HCT116 (cell line): ENCODE measurements at regions not wholly inside any gene's neighbourhood (a gene's known extent, or its start where the extent isn't known, plus 50 kb on each side); places are given as distances from the start of the nearest gene placed in this dataset.

ENCODE experiments used
- ATAC-seq: fragments of 200-7000 bp; cut with Tn5 transposase; 2 replicates; pipeline ENCODE4 v1.9.1; 2020; ENCODE audit warnings: mild to moderate bottlenecking, moderate library complexity
- BruUV-seq: library from RNA; stranded (reverse); fragments of 400-500 nt; replicated peaks from 2 replicates; lab custom pipeline; 2021; lab: Mats Ljungman, UMichigan
- CTCF ChIA-PET: fragments of 300-600 bp; sonication (Branson Sonifier 250); formaldehyde crosslinking; loops from one replicate; lab custom pipeline; 2021; ENCODE audit warnings: antibody characterized with exemption; lab: Charles Lee
- POLR2A ChIA-PET: fragments of 300-600, 350-600 bp; sonication (Branson Sonifier 250); formaldehyde crosslinking; loops from one replicate; lab custom pipeline; 2021; ENCODE audit warnings: antibody characterized with exemption; lab: Charles Lee
- RAD21 ChIA-PET, 2 experiments: fragments of 300-600 bp; sonication (Branson Sonifier 250); formaldehyde crosslinking; loops; one replicate each; lab custom pipeline; 2023; ENCODE audit warnings: low total read pairs in 2 of 2; ENCODE audit not compliant: uncharacterized antibody in 2 of 2, unreplicated experiment in 2 of 2, low non-redundant PET in 1 of 2; lab: Charles Lee
- DNase-seq: peaks from one replicate; pipeline ENCODE4 v3.0.0-alpha.2; 2010; ENCODE audit warnings: low read depth, low spot score
- H2AFZ ChIP-seq: fragments of 200-600 bp; shearing (Covaris generic), sonication (generic); 2 replicates; pipeline ENCODE4 v1.6.1; 2017; ENCODE audit warnings: low read depth, mixed run types, mixed read lengths, antibody characterized with exemption, low read length; ENCODE audit not compliant: poor library complexity, severe bottlenecking
- H3K27ac ChIP-seq: 2 replicates; pipeline ENCODE4 v1.5.1; 2012; ENCODE audit warnings: low read depth, low read length
- H3K27me3 ChIP-seq: fragments of 200-600 bp; sonication (generic); 2 replicates; pipeline ENCODE4 v1.6.1; 2016; ENCODE audit warnings: mixed run types, low read length, mixed read lengths; ENCODE audit not compliant: insufficient read depth
- H3K36me3 ChIP-seq, 2 experiments: fragments of 200-500 bp in 1 of 2; fragments of 200-600 bp in 1 of 2; sonication (Bioruptor generic) in 1 of 2; sonication (generic) in 1 of 2; 2 replicates each; pipeline versions ENCODE4 v1.5.1 to v1.6.1; 2014 to 2016; ENCODE audit warnings: low read length in 2 of 2, inconsistent platforms in 1 of 2, mixed read lengths in 1 of 2, mixed run types in 1 of 2; ENCODE audit not compliant: insufficient read depth in 2 of 2, control insufficient read depth in 1 of 2
- H3K4me1 ChIP-seq, 2 experiments: fragments of 200-600 bp in 1 of 2; sonication (generic) in 1 of 2; 2 replicates each; pipeline versions ENCODE4 v1.5.1 to v1.6.1; 2012 to 2017; ENCODE audit warnings: low read length in 2 of 2, inconsistent platforms in 1 of 2, mild to moderate bottlenecking in 1 of 2, mixed read lengths in 1 of 2, mixed run types in 1 of 2, moderate library complexity in 1 of 2; ENCODE audit not compliant: insufficient read depth in 2 of 2, control insufficient read depth in 1 of 2
- H3K4me2 ChIP-seq: fragments of 200-600 bp; sonication (generic); 2 replicates; pipeline ENCODE4 v1.6.1; 2017; ENCODE audit warnings: mixed run types, low read length, mixed read lengths
- H3K4me3 ChIP-seq, 2 experiments: fragments of 200-600 bp in 1 of 2; sonication (generic) in 1 of 2; replicated peaks in 1 of 2; 2 replicates each; pipeline ENCODE4 v1.5.1; 2011 to 2016; ENCODE audit warnings: low read length in 2 of 2, control low read depth in 1 of 2, low read depth in 1 of 2, mild to moderate bottlenecking in 1 of 2, mixed read lengths in 1 of 2, mixed run types in 1 of 2
- H3K79me2 ChIP-seq: fragments of 200-600 bp; sonication (generic); 2 replicates; pipeline ENCODE4 v1.6.1; 2017; ENCODE audit warnings: mild to moderate bottlenecking, mixed run types, low read length, moderate library complexity, mixed read lengths; ENCODE audit not compliant: insufficient read depth
- H3K9ac ChIP-seq: fragments of 200-600 bp; sonication (generic); 2 replicates; pipeline ENCODE4 v1.6.1; 2016; ENCODE audit warnings: low read length, mixed read lengths
- H3K9me2 ChIP-seq: fragments of 200-600 bp; sonication (generic), shearing (Covaris generic); 2 replicates; pipeline ENCODE4 v1.6.1; 2017; ENCODE audit warnings: mixed run types, mild to moderate bottlenecking, moderate library complexity; ENCODE audit not compliant: insufficient read depth
- H3K9me3 ChIP-seq, 2 experiments: fragments of 200-500 bp in 1 of 2; fragments of 200-600 bp in 1 of 2; sonication (Bioruptor generic) in 1 of 2; sonication (generic) in 1 of 2; 2 replicates each; pipeline ENCODE4 v1.6.1; 2014 to 2017; ENCODE audit warnings: low read length in 2 of 2, mixed read lengths in 2 of 2, inconsistent platforms in 1 of 2, low read depth in 1 of 2, mild to moderate bottlenecking in 1 of 2, mixed run types in 1 of 2, moderate library complexity in 1 of 2; ENCODE audit not compliant: control insufficient read depth in 1 of 2, insufficient read depth in 1 of 2
- H4K20me1 ChIP-seq: fragments of 200-600 bp; sonication (generic), shearing (Covaris generic); 2 replicates; pipeline ENCODE4 v1.6.1; 2017; ENCODE audit warnings: mixed run types, mild to moderate bottlenecking, moderate library complexity; ENCODE audit not compliant: insufficient read depth
- CBX3 ChIP-seq: IDR thresholded peaks from 2 replicates; pipeline ENCODE4 v1.6.1; 2012; ENCODE audit warnings: low read depth
- EGR1 ChIP-seq: IDR thresholded peaks from 2 replicates; pipeline ENCODE4 v1.6.1; 2012; ENCODE audit warnings: low read depth
- ELF1 ChIP-seq: IDR thresholded peaks from 2 replicates; pipeline ENCODE4 v1.6.1; 2012; ENCODE audit warnings: low read depth, borderline replicate concordance
- EZH2 ChIP-seq: fragments of 200-600 bp; sonication (generic); IDR thresholded peaks from 2 replicates; pipeline ENCODE4 v1.6.1; 2017; ENCODE audit warnings: antibody characterized with exemption, mixed run types
- EZH2phosphoT487 ChIP-seq: fragments of 200-600 bp; IDR thresholded peaks from 2 replicates; pipeline ENCODE4 v1.6.1; 2018; ENCODE audit warnings: antibody characterized with exemption, borderline replicate concordance
- FOSL1 ChIP-seq: IDR thresholded peaks from 2 replicates; pipeline ENCODE4 v1.6.1; 2012; ENCODE audit warnings: low read depth
- MAX ChIP-seq: IDR thresholded peaks from 2 replicates; pipeline ENCODE4 v1.6.1; 2012
- POLR2A ChIP-seq: IDR thresholded peaks from 2 replicates; pipeline ENCODE4 v1.7.0; 2011; ENCODE audit warnings: borderline replicate concordance; ENCODE audit not compliant: insufficient read depth, insufficient read length; ENCODE audit errors: extremely low read depth
- SRF ChIP-seq: IDR thresholded peaks from 2 replicates; pipeline ENCODE4 v1.6.1; 2012; ENCODE audit warnings: low read depth
- TCF7L2 ChIP-seq: IDR thresholded peaks from 2 replicates; pipeline ENCODE4 v1.7.0; 2011; ENCODE audit warnings: borderline replicate concordance, inconsistent platforms; ENCODE audit not compliant: insufficient read depth, insufficient read length; ENCODE audit errors: extremely low read depth
- YY1 ChIP-seq: IDR thresholded peaks from 2 replicates; pipeline ENCODE4 v1.6.1; 2011; ENCODE audit warnings: low read length, low read depth, moderate library complexity, mild to moderate bottlenecking; ENCODE audit not compliant: insufficient replicate concordance; ENCODE audit errors: extremely low read depth
- ZBTB33 ChIP-seq: IDR thresholded peaks from 2 replicates; pipeline ENCODE4 v1.6.1; 2011; ENCODE audit warnings: mild to moderate bottlenecking, low read length, moderate library complexity; ENCODE audit not compliant: insufficient replicate concordance; ENCODE audit errors: extremely low read depth
- ZNF274 ChIP-seq: fragments of 200-500 bp; sonication (Bioruptor generic); IDR thresholded peaks from 2 replicates; pipeline ENCODE4 v1.6.1; 2014; ENCODE audit warnings: mild to moderate bottlenecking, low read depth, low read length, inconsistent platforms
- intact Hi-C: fragments of 100-400 bp; cut with micrococcal nuclease; formaldehyde crosslinking; loops from 2 replicates; pipeline ENCODE4 v1.10.0; 2022
- TF ChIP-seq, protein P1 (sequence below), 3 experiments: fragments of 200-600 bp in 1 of 3; sonication (generic) in 1 of 3; IDR thresholded peaks in 2 of 3; conservative IDR thresholded peaks in 1 of 3; 2 replicates each; pipeline ENCODE4 v1.5.1; 2012 to 2017; ENCODE audit warnings: low read depth in 2 of 3, low read length in 2 of 3, antibody characterized with exemption in 1 of 3, borderline replicate concordance in 1 of 3, control low read depth in 1 of 3, mild to moderate bottlenecking in 1 of 3, mixed read lengths in 1 of 3, mixed run types in 1 of 3, moderate library complexity in 1 of 3; ENCODE audit not compliant: insufficient read depth in 1 of 3
- TF ChIP-seq, protein P2 (sequence below): IDR thresholded peaks from 2 replicates; pipeline ENCODE4 v1.6.1; 2012; ENCODE audit warnings: low read depth

DNA sequence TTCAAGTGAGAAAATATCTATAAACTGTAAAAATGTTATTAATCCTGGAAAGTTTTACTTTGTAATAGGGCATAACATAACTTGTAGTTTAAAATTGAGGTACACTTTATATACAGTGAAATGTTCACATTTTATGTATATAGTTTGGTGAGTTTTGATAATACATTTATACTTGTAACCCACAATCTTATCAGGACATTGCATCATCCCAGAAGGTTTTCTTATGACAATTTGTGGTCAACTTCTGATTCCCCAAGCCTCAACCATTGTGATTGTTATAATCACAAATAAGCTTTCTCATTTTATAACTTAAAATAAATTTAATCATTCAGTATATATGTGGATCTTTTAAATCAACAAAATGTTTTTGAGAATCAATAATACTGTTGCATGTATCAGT lies 151.1 kb downstream of the TFPI2 start:
- Histone ChIP-seq H3K9me3 (no peaks in the 10 kb centered on the region), H3K9ac (no peak overlapping the region), H3K4me1 (no peaks in the 10 kb centered on the region), H3K27ac (no peak overlapping the region), H3K9me2 (no peaks in the 10 kb centered on the region), H3K27me3 (no peaks in the 10 kb centered on the region), H3K4me3 (no peak overlapping the region), H3K4me2 (no peak overlapping the region), H3K36me3 (no peaks in the 10 kb centered on the region), H3K79me2 (no peaks in the 10 kb centered on the region), H2AFZ (no peak overlapping the region), H4K20me1 (no peaks in the 10 kb centered on the region)
- BruUV-seq, result no TSS peak
- intact Hi-C loops, result no loop called here
- TF ChIP-seq YY1 (no peak), ZBTB33 (no peak), POLR2A (no peak), CBX3 (no peak), ZNF274 (no peak), TCF7L2 (no peak), EZH2phosphoT487 (no peak), MAX (no peak), EGR1 (no peak), FOSL1 (no peak)
- RAD21 ChIA-PET, result no interaction called here
- CTCF ChIA-PET, result no interaction called here
- POLR2A ChIA-PET, result no interaction called here
- ATAC-seq (no peak), DNase-seq (no peak)

DNA sequence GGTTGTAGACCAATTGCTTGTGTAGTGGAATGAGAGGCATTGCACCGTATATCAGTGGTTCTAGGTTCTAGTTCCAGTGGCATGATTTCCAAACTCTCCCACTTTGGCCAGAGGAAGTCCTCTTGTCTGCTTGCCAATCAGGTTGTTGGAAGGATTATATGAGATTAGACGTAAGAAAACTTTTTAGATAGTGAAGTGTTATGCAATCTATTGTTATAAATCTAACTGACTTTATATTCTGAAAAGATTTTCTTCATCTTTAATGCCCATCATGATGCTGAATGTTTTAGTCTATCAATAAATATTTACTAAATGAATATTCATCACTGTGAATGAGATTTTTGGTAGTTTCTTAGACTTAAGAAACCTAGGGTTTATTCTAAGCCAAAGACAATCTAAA lies 152.6 kb downstream of the TFPI2 start:
- H3K9me3 ChIP-seq, result no peaks in the 10 kb centered on the region
- DNase-seq, result no peak
- no peaks in the 10 kb centered on the region for H3K4me1 ChIP-seq
- no peak overlapping the region for H3K4me2 ChIP-seq
- no peaks in the 10 kb centered on the region for H4K20me1 ChIP-seq
- ChIA-PET RAD21 (no interaction called here), POLR2A (no interaction called here), CTCF (no interaction called here)
- no peak overlapping the region for H3K4me3 ChIP-seq
- H3K27me3 ChIP-seq, result no peaks in the 10 kb centered on the region
- no peak for ATAC-seq
- H3K36me3 ChIP-seq, result no peaks in the 10 kb centered on the region
- H3K9ac ChIP-seq, result no peak overlapping the region
- H3K27ac ChIP-seq, result no peak overlapping the region
- no peaks in the 10 kb centered on the region for H3K79me2 ChIP-seq
- intact Hi-C loops, result no loop called here
- no peak overlapping the region for H2AFZ ChIP-seq
- no TSS peak for BruUV-seq
- H3K9me2 ChIP-seq, result no peaks in the 10 kb centered on the region
- TF ChIP-seq, protein P1, sequence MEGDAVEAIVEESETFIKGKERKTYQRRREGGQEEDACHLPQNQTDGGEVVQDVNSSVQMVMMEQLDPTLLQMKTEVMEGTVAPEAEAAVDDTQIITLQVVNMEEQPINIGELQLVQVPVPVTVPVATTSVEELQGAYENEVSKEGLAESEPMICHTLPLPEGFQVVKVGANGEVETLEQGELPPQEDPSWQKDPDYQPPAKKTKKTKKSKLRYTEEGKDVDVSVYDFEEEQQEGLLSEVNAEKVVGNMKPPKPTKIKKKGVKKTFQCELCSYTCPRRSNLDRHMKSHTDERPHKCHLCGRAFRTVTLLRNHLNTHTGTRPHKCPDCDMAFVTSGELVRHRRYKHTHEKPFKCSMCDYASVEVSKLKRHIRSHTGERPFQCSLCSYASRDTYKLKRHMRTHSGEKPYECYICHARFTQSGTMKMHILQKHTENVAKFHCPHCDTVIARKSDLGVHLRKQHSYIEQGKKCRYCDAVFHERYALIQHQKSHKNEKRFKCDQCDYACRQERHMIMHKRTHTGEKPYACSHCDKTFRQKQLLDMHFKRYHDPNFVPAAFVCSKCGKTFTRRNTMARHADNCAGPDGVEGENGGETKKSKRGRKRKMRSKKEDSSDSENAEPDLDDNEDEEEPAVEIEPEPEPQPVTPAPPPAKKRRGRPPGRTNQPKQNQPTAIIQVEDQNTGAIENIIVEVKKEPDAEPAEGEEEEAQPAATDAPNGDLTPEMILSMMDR (IDR thresholded peaks at IDR 0.05 in 2 of 3, conservative IDR thresholded peaks at IDR 0.05 in 1 of 3; ENCODE audit: borderline replicate concordance in 1 of 3, insufficient read depth in 1 of 3, low read depth in 2 of 3, low read length in 2 of 3), result no peak
- TF ChIP-seq EZH2phosphoT487 (no peak), ELF1 (no peak), SRF (no peak), EZH2 (no peak)
- TF ChIP-seq, protein P2, sequence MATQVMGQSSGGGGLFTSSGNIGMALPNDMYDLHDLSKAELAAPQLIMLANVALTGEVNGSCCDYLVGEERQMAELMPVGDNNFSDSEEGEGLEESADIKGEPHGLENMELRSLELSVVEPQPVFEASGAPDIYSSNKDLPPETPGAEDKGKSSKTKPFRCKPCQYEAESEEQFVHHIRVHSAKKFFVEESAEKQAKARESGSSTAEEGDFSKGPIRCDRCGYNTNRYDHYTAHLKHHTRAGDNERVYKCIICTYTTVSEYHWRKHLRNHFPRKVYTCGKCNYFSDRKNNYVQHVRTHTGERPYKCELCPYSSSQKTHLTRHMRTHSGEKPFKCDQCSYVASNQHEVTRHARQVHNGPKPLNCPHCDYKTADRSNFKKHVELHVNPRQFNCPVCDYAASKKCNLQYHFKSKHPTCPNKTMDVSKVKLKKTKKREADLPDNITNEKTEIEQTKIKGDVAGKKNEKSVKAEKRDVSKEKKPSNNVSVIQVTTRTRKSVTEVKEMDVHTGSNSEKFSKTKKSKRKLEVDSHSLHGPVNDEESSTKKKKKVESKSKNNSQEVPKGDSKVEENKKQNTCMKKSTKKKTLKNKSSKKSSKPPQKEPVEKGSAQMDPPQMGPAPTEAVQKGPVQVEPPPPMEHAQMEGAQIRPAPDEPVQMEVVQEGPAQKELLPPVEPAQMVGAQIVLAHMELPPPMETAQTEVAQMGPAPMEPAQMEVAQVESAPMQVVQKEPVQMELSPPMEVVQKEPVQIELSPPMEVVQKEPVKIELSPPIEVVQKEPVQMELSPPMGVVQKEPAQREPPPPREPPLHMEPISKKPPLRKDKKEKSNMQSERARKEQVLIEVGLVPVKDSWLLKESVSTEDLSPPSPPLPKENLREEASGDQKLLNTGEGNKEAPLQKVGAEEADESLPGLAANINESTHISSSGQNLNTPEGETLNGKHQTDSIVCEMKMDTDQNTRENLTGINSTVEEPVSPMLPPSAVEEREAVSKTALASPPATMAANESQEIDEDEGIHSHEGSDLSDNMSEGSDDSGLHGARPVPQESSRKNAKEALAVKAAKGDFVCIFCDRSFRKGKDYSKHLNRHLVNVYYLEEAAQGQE, result no peak
